Activated CD4-positive, alpha-beta T cell treated with anti-CD3 and anti-CD28 coated beads for 36 hours (primary cell): ENCODE measurements at regions not wholly inside any gene's neighbourhood (a gene's known extent, or its start where the extent isn't known, plus 50 kb on each side); places are given as distances from the start of the nearest gene placed in this dataset.
"Not testable (repeated sequence)": the region's sequence is repeated elsewhere in the genome, so short reads cannot be mapped to it uniquely, and the experiment has no call there.

Source experiments
- ATAC-seq: fragments of 200-7000 bp; cut with Tn5 transposase; one replicate; pipeline ENCODE4 v1.10.0; 2021; ENCODE audit warnings: mild to moderate bottlenecking, moderate library complexity
- CTCF ChIA-PET: fragments of 350-600 bp; sonication (Branson Sonifier 250); formaldehyde crosslinking; loops from one replicate; lab custom pipeline; 2021; ENCODE audit warnings: antibody characterized with exemption; lab: Charles Lee
- POLR2A ChIA-PET: fragments of 350-600 bp; sonication (Branson Sonifier 250); formaldehyde crosslinking; loops from one replicate; lab custom pipeline; 2021; ENCODE audit warnings: antibody characterized with exemption, inconsistent platforms; lab: Charles Lee
- DNase-seq: peaks from one replicate; pipeline ENCODE4 v3.0.0-alpha.2; 2020
- H3K27ac Mint-ChIP-seq: one replicate; pipeline ENCODE4 v1.8.0; 2021; ENCODE audit warnings: mixed read lengths
- H3K27me3 Mint-ChIP-seq: one replicate; pipeline ENCODE4 v1.8.0; 2021; ENCODE audit warnings: mixed read lengths
- H3K36me3 Mint-ChIP-seq: one replicate; pipeline ENCODE4 v1.8.0; 2021; ENCODE audit warnings: low read depth, mixed read lengths
- H3K4me1 Mint-ChIP-seq: one replicate; pipeline ENCODE4 v1.8.0; 2021; ENCODE audit warnings: mixed read lengths
- H3K4me3 Mint-ChIP-seq: one replicate; pipeline ENCODE4 v1.8.0; 2021; ENCODE audit warnings: mild to moderate bottlenecking, moderate library complexity, mixed read lengths
- H3K9me3 Mint-ChIP-seq: one replicate; pipeline ENCODE4 v1.8.0; 2021; ENCODE audit warnings: low read depth, mixed read lengths
- intact Hi-C, 2 experiments: fragments of 100-400 bp; cut with DNase I in 1 of 2; cut with micrococcal nuclease in 1 of 2; formaldehyde crosslinking; loops; one replicate each; pipeline versions ENCODE4 v1.14.2 to v1.15.1; 2022 to 2024; cut with DNase I, micrococcal nuclease

- ChIA-PET POLR2A (no interaction called here), CTCF (interaction anchor here (0.6 kb wide), 1 partner anchor 297 kb away, joined by 3 read pairs; no protein-coding TSS in a partner anchor)
- H3K9me3 Mint-ChIP-seq = peaks cover 1% of the 10 kb centered on the region
- H3K4me3 Mint-ChIP-seq = no peak overlapping the region
- intact Hi-C loops = no loop called here
- H3K27ac Mint-ChIP-seq = no peak overlapping the region
- H3K27me3 Mint-ChIP-seq = no peaks in the 10 kb centered on the region
- H3K36me3 Mint-ChIP-seq = no peaks in the 10 kb centered on the region
- H3K4me1 Mint-ChIP-seq = no peaks in the 10 kb centered on the region
- ATAC-seq = no peak
- DNase-seq = no peak
These were observed 993.5 kb upstream of the SEMA6A start for GRCh38 chr5:117568126-117568525.

- H3K36me3 Mint-ChIP-seq = no peaks in the 10 kb centered on the region
- ATAC-seq (no peak), DNase-seq (no peak)
- ChIA-PET POLR2A (no interaction called here), CTCF (no interaction called here)
- no peak overlapping the region for H3K4me3 Mint-ChIP-seq
- no peaks in the 10 kb centered on the region for H3K27me3 Mint-ChIP-seq
- H3K4me1 Mint-ChIP-seq = no peaks in the 10 kb centered on the region
- H3K27ac Mint-ChIP-seq = no peak overlapping the region
- H3K9me3 Mint-ChIP-seq = no peaks in the 10 kb centered on the region
- intact Hi-C loops = no loop called here
These were observed 988.0 kb upstream of the SEMA6A start for GRCh38 chr5:117562647-117563046.

- no peak for ATAC-seq
- H3K27ac Mint-ChIP-seq = no peak overlapping the region
- no peaks in the 10 kb centered on the region for H3K4me1 Mint-ChIP-seq
- DNase-seq = no peak
- no peak overlapping the region for H3K4me3 Mint-ChIP-seq
- H3K9me3 Mint-ChIP-seq = no peaks in the 10 kb centered on the region
- CTCF ChIA-PET = no interaction called here
- H3K27me3 Mint-ChIP-seq = no peaks in the 10 kb centered on the region
- H3K36me3 Mint-ChIP-seq = no peaks in the 10 kb centered on the region
- intact Hi-C loops = no loop called here
- POLR2A ChIA-PET = no interaction called here
These were observed 986.9 kb upstream of the SEMA6A start for GRCh38 chr5:117561531-117561930.

- ATAC-seq (no peak), DNase-seq (no peak)
- Mint-ChIP-seq H3K27me3 (no peaks in the 10 kb centered on the region), H3K4me1 (no peaks in the 10 kb centered on the region), H3K9me3 (peaks cover 2% of the 10 kb centered on the region), H3K4me3 (no peak overlapping the region), H3K27ac (no peak overlapping the region), H3K36me3 (no peaks in the 10 kb centered on the region)
- intact Hi-C loops = no loop called here
- ChIA-PET CTCF (interaction anchor here (1.0 kb wide), 1 partner anchor 18 kb away, joined by 3 read pairs; no protein-coding TSS in a partner anchor), POLR2A (no interaction called here)
These were observed 984.6 kb upstream of the SEMA6A start for GRCh38 chr5:117559005-117559844.

DNA sequence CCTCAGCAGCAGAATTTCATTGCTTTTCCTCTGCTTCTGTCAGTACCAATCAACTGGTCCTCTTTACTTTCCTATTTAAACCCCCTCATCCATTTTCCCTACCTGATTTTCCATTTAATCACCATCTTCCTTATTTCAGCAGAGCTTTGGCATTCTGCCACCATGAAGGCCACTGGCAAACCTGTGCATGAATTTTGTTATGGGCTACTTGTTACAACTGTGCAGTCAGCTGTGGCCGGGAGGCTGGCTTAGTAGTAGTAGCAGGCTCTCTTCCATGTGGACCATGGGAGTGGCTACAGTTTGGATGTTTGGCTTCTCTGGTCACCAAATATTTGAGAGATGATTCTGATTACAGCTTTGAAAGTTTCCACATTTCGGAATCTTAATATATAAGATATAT, 976.6 kb upstream of the SEMA6A start:
- Mint-ChIP-seq H3K4me3 (no peak overlapping the region), H3K4me1 (no peaks in the 10 kb centered on the region)
- DNase-seq = no peak

GRCh38 chr5:117547192-117547591, 972.6 kb upstream of the SEMA6A start:
- intact Hi-C loops = no loop called here
- CTCF ChIA-PET = no interaction called here

More for the DNA sequence above, 976.6 kb upstream of the SEMA6A start:
- peaks cover 3% of the 10 kb centered on the region for H3K9me3 Mint-ChIP-seq
- no peak overlapping the region for H3K27ac Mint-ChIP-seq
- ChIA-PET CTCF (no interaction called here), POLR2A (no interaction called here)
- intact Hi-C loops = no loop called here
- ATAC-seq = no peak
- H3K36me3 Mint-ChIP-seq = no peaks in the 10 kb centered on the region
- H3K27me3 Mint-ChIP-seq = no peaks in the 10 kb centered on the region

DNA sequence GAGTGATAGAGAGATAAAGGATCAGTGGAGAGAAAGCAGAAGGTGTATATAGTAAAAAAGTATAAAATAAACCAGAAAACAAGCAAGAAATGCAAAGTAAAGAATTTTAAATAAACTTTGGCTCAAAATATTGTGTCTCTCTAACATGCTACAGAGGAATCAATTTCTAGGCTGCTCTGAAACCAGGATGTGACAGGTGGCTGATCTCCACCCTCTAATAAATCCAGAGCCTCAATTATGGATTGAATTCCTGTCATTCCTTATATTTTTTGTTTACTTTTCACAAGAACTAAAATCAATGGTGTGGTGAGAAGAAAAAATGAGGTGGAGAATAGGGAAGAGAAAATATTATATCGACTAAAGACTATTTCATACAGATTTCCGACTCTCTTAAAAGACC, 965.1 kb upstream of the SEMA6A start:
- H3K27ac Mint-ChIP-seq = no peak overlapping the region
- H3K9me3 Mint-ChIP-seq = peaks cover 2% of the 10 kb centered on the region
- ATAC-seq (no peak), DNase-seq (no peak)
- no peaks in the 10 kb centered on the region for H3K4me1 Mint-ChIP-seq
- no peaks in the 10 kb centered on the region for H3K36me3 Mint-ChIP-seq
- no peak overlapping the region for H3K4me3 Mint-ChIP-seq
- intact Hi-C loops = no loop called here
- POLR2A ChIA-PET = no interaction called here
- no peaks in the 10 kb centered on the region for H3K27me3 Mint-ChIP-seq
- CTCF ChIA-PET = no interaction called here

More at GRCh38 chr5:117547192-117547591, 972.6 kb upstream of the SEMA6A start:
- Mint-ChIP-seq H3K9me3 (peaks cover 2% of the 10 kb centered on the region), H3K27me3 (no peaks in the 10 kb centered on the region), H3K36me3 (no peaks in the 10 kb centered on the region), H3K4me3 (no peak overlapping the region), H3K4me1 (no peaks in the 10 kb centered on the region), H3K27ac (no peak overlapping the region)
- POLR2A ChIA-PET = no interaction called here
- DNase-seq (no peak), ATAC-seq (no peak)

GRCh38 chr5:117533792-117534191, 959.2 kb upstream of the SEMA6A start:
- Mint-ChIP-seq H3K27me3 (no peaks in the 10 kb centered on the region), H3K4me1 (no peaks in the 10 kb centered on the region), H3K4me3 (no peak overlapping the region), H3K36me3 (no peaks in the 10 kb centered on the region), H3K9me3 (peaks cover 2% of the 10 kb centered on the region), H3K27ac (no peak overlapping the region)
- CTCF ChIA-PET = interaction anchor here (0.9 kb wide), 1 partner anchor 9 kb away, joined by 3 read pairs; no protein-coding TSS in a partner anchor
- ATAC-seq = no peak
- POLR2A ChIA-PET = no interaction called here
- no peak for DNase-seq
- intact Hi-C loops = no loop called here

DNA sequence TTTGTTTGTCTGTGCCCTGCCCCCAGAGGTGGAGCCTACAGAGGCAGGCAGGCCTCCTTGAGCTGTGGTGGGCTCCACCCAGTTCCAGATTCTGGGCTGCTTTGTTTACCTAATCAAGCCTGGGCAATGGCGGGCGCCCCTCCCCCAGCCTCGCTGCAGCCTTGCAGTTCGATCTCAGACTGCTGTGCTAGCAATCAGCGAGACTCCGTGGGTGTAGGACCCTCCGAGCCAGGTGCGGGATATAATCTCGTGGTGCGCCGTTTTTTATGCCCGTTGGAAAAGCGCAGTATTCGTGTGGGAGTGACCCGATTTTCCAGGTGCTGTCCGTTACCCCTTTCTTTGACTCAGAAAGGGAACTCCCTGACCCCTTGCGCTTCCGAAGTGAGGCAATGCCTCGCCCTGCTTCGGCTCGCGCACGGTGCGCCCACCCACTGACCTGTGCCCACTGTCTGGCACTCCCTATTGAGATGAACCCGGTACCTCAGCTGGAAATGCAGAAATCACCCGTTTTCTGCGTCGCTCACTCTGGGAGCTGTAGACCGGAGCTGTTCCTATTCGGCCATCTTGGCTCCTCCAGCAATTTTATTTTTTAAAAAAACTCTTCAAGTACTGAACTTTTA, 958.5 kb upstream of the SEMA6A start:
- H3K9me3 Mint-ChIP-seq, H3K27me3 Mint-ChIP-seq, H3K36me3 Mint-ChIP-seq, POLR2A ChIA-PET, H3K4me1 Mint-ChIP-seq, H3K4me3 Mint-ChIP-seq, ATAC-seq, CTCF ChIA-PET, DNase-seq, H3K27ac Mint-ChIP-seq, intact Hi-C loops: not testable (repeated sequence)

DNA sequence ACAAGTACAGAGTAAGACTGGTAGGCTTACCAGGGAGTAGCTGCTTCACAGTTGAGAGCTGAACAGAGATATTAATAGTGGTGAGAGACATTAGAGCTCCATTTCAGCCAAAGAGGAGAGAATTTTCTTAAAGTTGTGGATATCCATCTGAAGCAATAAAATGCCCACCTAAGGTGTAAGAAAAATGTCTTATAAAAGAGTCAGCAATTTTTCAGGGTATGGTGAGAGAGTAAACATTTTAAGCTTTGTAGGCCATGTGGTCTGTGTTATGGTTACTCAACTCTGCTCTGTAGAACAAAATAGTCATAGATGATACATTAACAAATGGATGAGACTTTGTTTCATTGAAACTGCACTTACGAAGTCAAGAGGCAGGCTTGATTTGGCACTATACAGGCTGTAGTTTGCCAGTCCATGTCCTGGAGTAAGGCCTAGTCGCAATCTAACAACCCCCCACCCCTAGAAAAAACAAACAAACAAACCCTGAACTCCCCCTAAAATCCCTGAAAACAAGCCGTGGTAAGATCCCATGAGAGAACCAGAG, 945.4 kb upstream of the SEMA6A start:
- Mint-ChIP-seq H3K9me3 (peaks cover 3% of the 10 kb centered on the region), H3K4me3 (no peak overlapping the region), H3K27me3 (no peaks in the 10 kb centered on the region), H3K27ac (no peak overlapping the region), H3K36me3 (no peaks in the 10 kb centered on the region), H3K4me1 (no peaks in the 10 kb centered on the region)
- ChIA-PET POLR2A (no interaction called here), CTCF (no interaction called here)
- DNase-seq (no peak), ATAC-seq (no peak)
- intact Hi-C loops = no loop called here

DNA sequence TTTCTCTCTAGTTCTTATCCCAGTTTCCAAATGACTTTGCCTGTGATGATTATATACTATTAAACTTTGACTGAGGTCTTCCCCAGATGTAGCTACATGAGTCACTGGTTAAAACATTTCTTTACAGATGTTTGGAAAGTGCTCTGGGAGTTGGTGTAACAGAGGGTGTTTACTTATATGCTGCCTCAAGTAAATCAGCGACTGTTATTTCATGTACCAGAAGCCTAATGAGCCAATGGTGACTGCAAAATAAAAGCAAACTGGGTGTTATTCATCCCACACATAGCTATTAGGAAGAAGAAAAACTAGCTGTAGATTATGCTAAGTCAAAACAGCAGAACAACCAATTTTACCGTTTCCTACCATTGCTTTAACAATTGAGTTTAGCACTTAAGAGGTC, 929.7 kb upstream of the SEMA6A start:
- peaks cover 4% of the 10 kb centered on the region for H3K9me3 Mint-ChIP-seq

GRCh38 chr5:117497601-117498000, 923.0 kb upstream of the SEMA6A start:
- no peak for DNase-seq
- Mint-ChIP-seq H3K27ac (no peak overlapping the region), H3K27me3 (no peaks in the 10 kb centered on the region), H3K4me3 (no peak overlapping the region), H3K9me3 (peaks cover 3% of the 10 kb centered on the region), H3K4me1 (no peaks in the 10 kb centered on the region), H3K36me3 (no peaks in the 10 kb centered on the region)
- no peak for ATAC-seq
- ChIA-PET CTCF (no interaction called here), POLR2A (no interaction called here)
- intact Hi-C loops = no loop called here

More for the DNA sequence above, 929.7 kb upstream of the SEMA6A start:
- no peak overlapping the region for H3K4me3 Mint-ChIP-seq
- no peaks in the 10 kb centered on the region for H3K36me3 Mint-ChIP-seq
- ATAC-seq (no peak), DNase-seq (no peak)
- POLR2A ChIA-PET = no interaction called here
- H3K27me3 Mint-ChIP-seq = no peaks in the 10 kb centered on the region
- CTCF ChIA-PET = no interaction called here
- H3K4me1 Mint-ChIP-seq = no peaks in the 10 kb centered on the region
- intact Hi-C loops = no loop called here
- H3K27ac Mint-ChIP-seq = no peak overlapping the region
